T-helper 17 cell (primary cell): ENCODE measurements at regions not wholly inside any gene's neighbourhood (a gene's known extent, or its start where the extent isn't known, plus 50 kb on each side); places are given as distances from the start of the nearest gene placed in this dataset.

Experiments used
- ATAC-seq: fragments of 150-1000 bp; cut with Tn5 transposase; 2 replicates; pipeline ENCODE4 v1.10.0; 2021; ENCODE audit warnings: mild to moderate bottlenecking, moderate library complexity
- DNase-seq, 3 donors: peaks; one replicate each; pipeline versions ENCODE4 v3.0.0 to v3.0.0-alpha.2; 2020 to 2021
- H3K9me3 ChIP-seq: one replicate; pipeline ENCODE4 v1.7.0; 2013; ENCODE audit warnings: low read length, mild to moderate bottlenecking; ENCODE audit not compliant: control insufficient read depth, poor library complexity, severe bottlenecking
- H3K27ac Mint-ChIP-seq: one replicate; pipeline ENCODE4 v1.8.0; 2022; ENCODE audit warnings: mild to moderate bottlenecking, moderate library complexity, mixed read lengths
- H3K27me3 Mint-ChIP-seq: one replicate; pipeline ENCODE4 v1.8.0; 2022; ENCODE audit warnings: mixed read lengths
- H3K36me3 Mint-ChIP-seq: one replicate; pipeline ENCODE4 v1.8.0; 2022; ENCODE audit warnings: low read depth, mixed read lengths
- H3K4me1 Mint-ChIP-seq: one replicate; pipeline ENCODE4 v1.8.0; 2022; ENCODE audit warnings: mild to moderate bottlenecking, mixed read lengths
- H3K4me3 Mint-ChIP-seq: one replicate; pipeline ENCODE4 v1.8.0; 2022; ENCODE audit warnings: mild to moderate bottlenecking, moderate library complexity, mixed read lengths

DNA sequence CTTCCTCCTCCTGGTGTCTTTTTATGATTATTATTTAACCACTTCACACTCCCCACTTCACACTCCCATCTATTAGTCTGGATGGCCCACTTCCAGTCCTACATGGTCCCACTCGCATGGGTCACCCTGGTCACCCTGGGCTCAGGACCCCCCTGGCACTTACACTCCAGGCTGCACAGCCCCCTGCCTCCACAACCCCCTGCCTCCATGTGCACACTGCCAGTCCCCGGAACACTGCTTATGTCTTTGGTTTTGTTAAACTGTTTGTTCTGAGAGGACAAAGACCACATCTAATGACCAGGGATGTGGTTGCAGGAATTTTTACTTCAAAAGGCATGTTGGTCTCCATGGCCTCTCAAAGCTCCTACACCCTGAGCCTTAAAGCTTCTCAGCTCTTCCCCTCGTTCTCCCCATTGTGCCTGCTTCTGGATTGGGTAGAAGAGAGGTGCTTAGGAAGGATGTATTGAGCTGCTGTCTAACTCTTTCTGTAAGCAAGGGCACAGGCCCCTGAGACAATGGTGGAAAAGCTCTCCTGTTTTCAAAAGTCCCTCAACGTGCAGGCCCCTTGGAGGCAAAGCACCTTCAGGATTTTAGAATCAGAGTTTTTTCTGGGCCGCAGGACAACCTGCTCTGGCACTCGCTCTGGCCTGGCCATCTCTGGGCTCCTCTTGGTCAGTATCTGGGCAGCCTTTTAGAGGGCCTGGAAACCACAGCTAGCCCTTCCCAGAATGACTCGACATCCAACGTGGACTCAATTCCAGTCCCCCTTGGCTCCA lies 150.0 kb upstream of the HAAO start:
- Mint-ChIP-seq H3K4me1 (peaks cover 7% of the 10 kb centered on the region), H3K27ac (no peak overlapping the region), H3K36me3 (no peaks in the 10 kb centered on the region), H3K27me3 (peaks cover 5% of the 10 kb centered on the region), H3K4me3 (no peak overlapping the region)
- ATAC-seq (no peak), DNase-seq (no peak)
- H3K9me3 ChIP-seq = no peaks in the 10 kb centered on the region

GRCh38 chr2:42941633-42942176 lies 149.3 kb upstream of the HAAO start:
- H3K36me3 Mint-ChIP-seq = no peaks in the 10 kb centered on the region
- H3K27me3 Mint-ChIP-seq = peaks cover under 1% of the 10 kb centered on the region
- no peaks in the 10 kb centered on the region for H3K9me3 ChIP-seq
- H3K4me3 Mint-ChIP-seq = no peak overlapping the region
- H3K27ac Mint-ChIP-seq = no peak overlapping the region
- no peak for ATAC-seq
- DNase-seq = no peak
- H3K4me1 Mint-ChIP-seq = peaks cover 2% of the 10 kb centered on the region

DNA sequence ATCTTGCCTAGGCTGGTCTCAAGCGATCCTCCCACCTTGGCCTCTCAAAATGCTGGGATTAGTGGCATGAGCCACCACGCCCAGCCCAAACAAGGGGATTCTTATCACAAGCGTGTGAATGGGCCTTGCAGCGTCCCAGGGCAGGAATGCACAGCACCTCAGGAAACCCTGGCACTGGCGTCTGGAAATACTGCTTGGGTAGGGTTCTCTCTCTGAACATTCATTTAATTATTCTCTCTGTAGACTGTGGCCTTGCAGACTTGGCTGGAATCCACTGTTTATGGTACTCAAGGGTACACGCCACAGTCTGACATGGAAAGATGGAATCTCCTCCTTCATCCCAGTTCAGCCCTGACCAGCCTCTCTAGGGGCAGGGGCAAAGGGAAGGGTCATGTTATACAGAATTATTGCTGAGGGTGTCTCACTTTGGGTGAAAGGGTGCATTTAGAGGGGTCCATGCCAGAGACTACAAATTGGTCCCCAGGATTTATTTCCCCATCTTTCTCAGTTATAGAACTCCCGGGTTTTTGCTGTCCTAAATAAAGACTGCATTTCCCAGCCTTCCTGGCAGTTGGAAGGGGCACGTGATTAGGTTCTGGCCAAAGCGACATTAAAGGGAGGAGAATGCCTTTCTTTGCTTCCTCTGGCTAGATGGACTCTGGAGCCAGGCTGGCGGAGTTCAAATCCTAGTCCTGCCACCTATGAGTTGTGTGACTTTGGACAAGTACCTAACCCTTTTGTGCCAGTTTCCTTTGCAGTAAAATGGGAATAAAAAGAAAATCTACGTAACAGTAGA lies 147.2 kb upstream of the HAAO start:
- Mint-ChIP-seq H3K36me3 (no peaks in the 10 kb centered on the region), H3K4me3 (no peak overlapping the region), H3K4me1 (peaks cover 2% of the 10 kb centered on the region), H3K27ac (no peak overlapping the region), H3K27me3 (peaks cover 7% of the 10 kb centered on the region)
- DNase-seq = no peak
- no peak for ATAC-seq
- H3K9me3 ChIP-seq = no peaks in the 10 kb centered on the region

- Mint-ChIP-seq H3K27ac (no peak overlapping the region), H3K36me3 (no peaks in the 10 kb centered on the region), H3K27me3 (peaks cover 7% of the 10 kb centered on the region), H3K4me3 (no peak overlapping the region), H3K4me1 (no peaks in the 10 kb centered on the region)
- DNase-seq = no peak
- H3K9me3 ChIP-seq = no peaks in the 10 kb centered on the region
- ATAC-seq = no peak
Observed at GRCh38 chr2:42938671-42939370, 146.4 kb upstream of the HAAO start.

GRCh38 chr2:42937171-42937875 lies 144.9 kb upstream of the HAAO start:
- no peak for ATAC-seq
- Mint-ChIP-seq H3K4me1 (no peaks in the 10 kb centered on the region), H3K36me3 (no peaks in the 10 kb centered on the region), H3K4me3 (no peak overlapping the region), H3K27me3 (peaks cover 7% of the 10 kb centered on the region), H3K27ac (no peak overlapping the region)
- no peaks in the 10 kb centered on the region for H3K9me3 ChIP-seq
- DNase-seq = no peak

DNA sequence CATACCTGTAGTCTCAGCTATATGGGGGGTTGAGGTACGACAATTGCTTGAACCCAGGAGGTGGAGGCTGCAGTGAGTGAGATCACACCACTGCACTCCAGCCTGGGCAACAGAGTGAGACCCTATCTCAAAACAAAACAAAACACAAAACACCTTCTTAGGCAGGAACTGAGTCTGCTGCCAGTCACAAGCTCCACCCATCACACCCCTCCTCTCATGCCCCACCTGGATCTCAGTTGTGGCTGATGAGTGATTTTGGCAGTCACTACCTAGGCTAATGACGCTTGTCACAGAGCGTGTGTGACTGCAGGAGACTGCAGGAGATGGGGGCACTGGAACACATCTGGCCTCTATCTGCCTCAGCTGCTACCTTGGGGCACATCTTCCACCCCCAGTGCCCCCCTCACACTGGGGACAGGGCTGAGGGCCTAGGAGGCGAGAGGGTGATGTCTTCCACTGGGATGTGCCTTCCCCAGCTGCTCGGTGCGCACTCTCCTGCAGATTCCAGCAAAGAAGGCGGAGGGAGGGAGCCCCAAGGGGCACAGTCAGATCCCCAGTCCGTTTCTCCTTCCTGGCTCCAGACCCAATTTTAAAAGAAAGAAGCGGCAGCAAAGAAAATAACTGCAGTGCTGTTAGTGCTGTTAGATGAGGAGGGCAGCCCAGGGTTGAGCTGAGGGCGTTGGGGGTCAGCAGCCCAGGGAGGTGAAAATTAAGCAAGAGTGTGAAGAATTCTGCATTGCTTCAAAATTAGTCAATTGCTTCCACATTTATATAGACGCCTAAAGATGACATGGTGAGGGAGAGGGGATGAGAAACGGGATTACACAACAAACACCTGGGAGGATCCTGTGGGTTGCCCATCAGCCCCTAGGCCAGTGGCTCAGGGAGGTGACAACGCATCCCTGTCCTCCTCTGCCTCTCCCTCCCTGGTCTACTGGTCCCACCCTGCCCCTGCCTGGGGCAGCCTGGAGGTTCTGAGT lies 143.6 kb upstream of the HAAO start:
- Mint-ChIP-seq H3K4me3 (no peak overlapping the region), H3K36me3 (no peaks in the 10 kb centered on the region), H3K4me1 (no peaks in the 10 kb centered on the region), H3K27me3 (peaks cover 7% of the 10 kb centered on the region), H3K27ac (no peak overlapping the region)
- H3K9me3 ChIP-seq = no peaks in the 10 kb centered on the region
- ATAC-seq (peak; percentile 23), DNase-seq (no peak)

DNA sequence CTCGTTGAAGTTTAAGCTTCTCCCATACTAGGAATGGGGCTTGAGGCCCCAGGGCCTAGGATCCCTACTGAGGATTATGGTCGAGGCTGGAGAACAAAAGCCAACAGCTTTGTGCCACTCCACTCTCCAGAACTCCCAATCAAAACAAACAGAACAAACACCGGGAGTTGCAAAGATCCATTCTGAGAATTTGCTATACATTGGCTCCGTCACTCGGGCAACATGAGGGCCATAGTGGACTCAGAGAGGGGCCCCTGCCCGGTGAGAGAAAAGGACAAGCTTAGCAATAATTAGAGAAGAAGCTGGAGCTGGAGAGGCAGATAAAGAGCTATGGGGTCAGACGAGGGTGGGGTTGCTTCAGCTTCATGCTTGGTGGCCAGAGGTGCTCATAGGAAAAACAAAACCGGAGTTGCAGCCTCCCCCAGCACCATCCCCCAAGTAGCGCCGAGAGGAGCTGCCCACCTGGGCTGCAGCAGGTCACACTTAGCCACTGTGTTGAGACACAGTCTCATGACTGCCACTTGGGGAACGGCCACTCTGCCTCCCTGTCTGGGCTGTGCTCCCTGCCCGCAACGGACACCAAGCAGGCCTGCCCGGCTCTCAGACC lies 142.3 kb upstream of the HAAO start:
- Mint-ChIP-seq H3K27me3 (peaks cover 7% of the 10 kb centered on the region), H3K4me3 (no peak overlapping the region), H3K4me1 (no peaks in the 10 kb centered on the region), H3K36me3 (no peaks in the 10 kb centered on the region), H3K27ac (no peak overlapping the region)
- no peaks in the 10 kb centered on the region for H3K9me3 ChIP-seq
- DNase-seq (no peak), ATAC-seq (no peak)

GRCh38 chr2:42933824-42934254 lies 141.5 kb upstream of the HAAO start:
- ATAC-seq (no peak), DNase-seq (no peak)
- Mint-ChIP-seq H3K36me3 (no peaks in the 10 kb centered on the region), H3K27ac (no peak overlapping the region), H3K27me3 (peaks cover 7% of the 10 kb centered on the region), H3K4me3 (no peak overlapping the region), H3K4me1 (no peaks in the 10 kb centered on the region)
- H3K9me3 ChIP-seq = no peaks in the 10 kb centered on the region

- no peak overlapping the region for H3K4me3 Mint-ChIP-seq
- DNase-seq (no peak), ATAC-seq (no peak)
- peaks cover 7% of the 10 kb centered on the region for H3K27me3 Mint-ChIP-seq
- H3K9me3 ChIP-seq = no peaks in the 10 kb centered on the region
- no peak overlapping the region for H3K27ac Mint-ChIP-seq
- no peaks in the 10 kb centered on the region for H3K36me3 Mint-ChIP-seq
- no peaks in the 10 kb centered on the region for H3K4me1 Mint-ChIP-seq
Observed at GRCh38 chr2:42932271-42933151, 140.1 kb upstream of the HAAO start.

DNA sequence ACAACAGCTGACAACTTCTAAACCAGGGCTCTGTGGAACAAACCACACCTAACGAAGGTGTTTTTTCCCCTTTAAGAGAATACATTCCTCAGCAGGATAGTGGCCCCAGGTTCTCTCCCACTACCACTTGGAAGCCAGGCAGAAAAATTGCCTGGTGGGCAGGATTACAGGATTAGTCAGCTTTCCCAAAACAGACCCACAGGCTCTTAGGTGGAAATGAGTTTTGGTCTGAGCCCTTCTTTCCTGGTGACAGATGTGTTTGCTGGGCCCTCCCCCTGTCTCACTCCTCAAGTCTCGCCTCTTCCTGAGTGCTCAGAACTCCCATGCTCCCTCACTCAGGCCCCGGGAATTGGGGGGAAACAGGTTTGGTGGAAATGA lies 139.4 kb upstream of the HAAO start:
- no peaks in the 10 kb centered on the region for H3K4me1 Mint-ChIP-seq
- no peak overlapping the region for H3K27ac Mint-ChIP-seq
- H3K9me3 ChIP-seq = no peaks in the 10 kb centered on the region
- DNase-seq (no peak), ATAC-seq (no peak)
- no peak overlapping the region for H3K4me3 Mint-ChIP-seq
- H3K27me3 Mint-ChIP-seq = peaks cover 7% of the 10 kb centered on the region
- H3K36me3 Mint-ChIP-seq = no peaks in the 10 kb centered on the region

DNA sequence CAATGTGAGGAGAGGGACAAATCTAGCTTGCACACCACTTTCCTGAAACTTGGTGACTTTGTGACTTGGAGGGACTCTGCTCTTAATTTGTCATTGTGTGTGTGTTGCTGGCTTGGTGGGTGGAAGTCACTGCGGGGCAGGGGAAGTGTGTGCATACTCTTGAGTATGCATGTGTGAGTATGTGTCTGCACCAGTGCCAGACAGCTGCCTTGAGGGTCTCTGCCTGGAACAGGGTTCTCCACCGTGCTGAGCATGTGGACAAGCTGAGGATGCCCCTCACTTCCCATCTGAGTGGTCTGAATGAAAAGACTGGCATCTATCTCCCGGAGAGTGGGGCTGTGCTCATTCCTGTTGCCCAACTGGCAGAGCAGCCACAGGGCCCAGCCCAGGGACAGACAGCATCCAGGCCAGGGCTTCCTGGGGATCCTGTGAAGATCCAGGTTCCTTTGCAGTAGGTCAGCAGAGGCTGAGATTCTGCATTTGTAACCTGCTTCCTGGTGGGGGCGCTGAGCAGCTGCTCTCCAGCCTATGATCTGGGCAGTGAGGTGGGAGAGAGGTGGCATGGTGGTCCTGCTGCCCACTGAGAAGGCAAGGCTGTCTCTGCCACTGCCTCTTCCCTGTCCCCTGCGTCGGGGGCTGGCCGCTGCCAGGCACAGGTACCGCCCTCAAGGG lies 138.9 kb upstream of the HAAO start:
- Mint-ChIP-seq H3K4me3 (no peak overlapping the region), H3K27ac (no peak overlapping the region), H3K4me1 (no peaks in the 10 kb centered on the region), H3K27me3 (peaks cover 6% of the 10 kb centered on the region), H3K36me3 (no peaks in the 10 kb centered on the region)
- no peak for DNase-seq
- H3K9me3 ChIP-seq = no peaks in the 10 kb centered on the region
- no peak for ATAC-seq
